Ishikawa (cell line): ENCODE measurements at regions not wholly inside any gene's neighbourhood (a gene's known extent, or its start where the extent isn't known, plus 50 kb on each side); places are given as distances from the start of the nearest gene placed in this dataset.

Experiments used
- CEBPB ChIP-seq: IDR thresholded peaks from 2 replicates; pipeline ENCODE4 v1.6.1; 2012
- CREB1 ChIP-seq: IDR thresholded peaks from 2 replicates; pipeline ENCODE4 v1.6.1; 2012; ENCODE audit warnings: low read depth
- EGR1 ChIP-seq: IDR thresholded peaks from 2 replicates; pipeline ENCODE4 v1.6.1; 2012
- EP300 ChIP-seq: IDR thresholded peaks from 2 replicates; pipeline ENCODE4 v1.6.1; 2012; ENCODE audit warnings: borderline replicate concordance
- FOXM1 ChIP-seq: IDR thresholded peaks from 2 replicates; pipeline ENCODE4 v1.6.1; 2012; ENCODE audit warnings: low read depth, borderline replicate concordance
- MAX ChIP-seq: IDR thresholded peaks from 2 replicates; pipeline ENCODE4 v1.6.1; 2012
- NFIC ChIP-seq: IDR thresholded peaks from 2 replicates; pipeline ENCODE4 v1.6.1; 2012
- RAD21 ChIP-seq: IDR thresholded peaks from 2 replicates; pipeline ENCODE4 v1.6.1; 2012; ENCODE audit warnings: low read depth
- REST ChIP-seq: IDR thresholded peaks from 2 replicates; pipeline ENCODE4 v1.6.1; 2012; ENCODE audit warnings: low read depth, mild to moderate bottlenecking
- TAF1 ChIP-seq: IDR thresholded peaks from 2 replicates; pipeline ENCODE4 v1.6.1; 2012; ENCODE audit warnings: low read depth, mild to moderate bottlenecking
- TCF12 ChIP-seq: IDR thresholded peaks from 2 replicates; pipeline ENCODE4 v1.6.1; 2012; ENCODE audit warnings: low read depth
- TEAD4 ChIP-seq: IDR thresholded peaks from 2 replicates; pipeline ENCODE4 v1.6.1; 2012
- YY1 ChIP-seq: IDR thresholded peaks from 2 replicates; pipeline ENCODE4 v1.6.1; 2012; ENCODE audit warnings: low read depth
- ZBTB7A ChIP-seq: IDR thresholded peaks from 2 replicates; pipeline ENCODE4 v1.6.1; 2012; ENCODE audit warnings: low read depth
- TF ChIP-seq, protein P1 (sequence below): IDR thresholded peaks from 2 replicates; pipeline ENCODE4 v1.6.1; 2012

DNA sequence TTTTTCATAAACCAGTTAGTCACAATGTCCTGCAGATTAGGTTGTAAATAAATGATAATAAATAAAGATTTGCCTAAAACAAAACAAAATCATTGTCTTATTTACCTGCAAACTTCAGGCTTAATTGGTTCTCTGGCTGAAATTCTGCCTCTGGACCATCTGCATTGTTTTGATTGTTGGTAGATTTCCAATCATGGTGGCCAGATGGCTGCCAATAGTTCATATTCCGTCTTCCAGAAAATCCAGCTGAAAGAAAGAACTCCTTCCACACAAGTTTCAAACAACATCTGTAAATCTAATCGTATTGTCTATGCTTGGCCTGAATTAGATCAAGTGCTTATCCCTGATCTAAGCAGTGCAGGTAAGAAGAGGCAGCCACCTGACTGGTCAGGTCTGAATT lies 771.1 kb upstream of the ZEB2 start:
- TF ChIP-seq FOXM1 (no peak), TCF12 (no peak), CEBPB (no peak), TEAD4 (no peak), ZBTB7A (no peak), CREB1 (no peak), NFIC (no peak), YY1 (no peak), TAF1 (no peak), REST (no peak), RAD21 (no peak), EP300 (no peak), EGR1 (no peak), MAX (no peak)
- TF ChIP-seq, protein P1, sequence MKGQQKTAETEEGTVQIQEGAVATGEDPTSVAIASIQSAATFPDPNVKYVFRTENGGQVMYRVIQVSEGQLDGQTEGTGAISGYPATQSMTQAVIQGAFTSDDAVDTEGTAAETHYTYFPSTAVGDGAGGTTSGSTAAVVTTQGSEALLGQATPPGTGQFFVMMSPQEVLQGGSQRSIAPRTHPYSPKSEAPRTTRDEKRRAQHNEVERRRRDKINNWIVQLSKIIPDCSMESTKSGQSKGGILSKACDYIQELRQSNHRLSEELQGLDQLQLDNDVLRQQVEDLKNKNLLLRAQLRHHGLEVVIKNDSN: no peak

DNA sequence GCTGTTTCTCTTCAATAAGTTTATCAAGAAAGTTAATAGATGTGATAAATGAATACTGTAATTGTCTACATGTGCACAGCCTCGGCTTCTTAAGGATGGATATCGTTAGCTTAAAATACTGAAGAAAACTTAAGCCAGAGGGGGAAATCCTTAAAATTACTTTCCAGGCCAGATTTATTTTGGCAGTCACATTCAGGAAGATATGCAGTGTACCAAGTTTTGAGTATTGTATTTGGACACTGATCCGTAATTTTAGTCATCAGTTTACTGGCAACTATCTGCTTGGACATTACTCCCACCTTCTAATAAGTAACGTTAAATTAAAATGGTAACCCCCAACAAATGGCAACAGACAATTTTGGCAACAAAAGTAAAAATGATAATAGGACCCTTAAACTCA lies 770.0 kb upstream of the ZEB2 start:
- TF ChIP-seq REST: no peak
- no peak for TF ChIP-seq TAF1
- no peak for TF ChIP-seq RAD21
- TF ChIP-seq TCF12: no peak
- TF ChIP-seq TEAD4: no peak
- TF ChIP-seq, protein P1: no peak

- TF ChIP-seq CREB1 (no peak), TAF1 (no peak), EP300 (no peak), FOXM1 (no peak), TEAD4 (no peak), MAX (no peak), RAD21 (no peak), NFIC (no peak), YY1 (no peak), REST (no peak), ZBTB7A (no peak), TCF12 (no peak), EGR1 (no peak), CEBPB (no peak)
- TF ChIP-seq, protein P1: no peak
Observed at GRCh38 chr2:145288650-145289496, 769.0 kb upstream of the ZEB2 start.

DNA sequence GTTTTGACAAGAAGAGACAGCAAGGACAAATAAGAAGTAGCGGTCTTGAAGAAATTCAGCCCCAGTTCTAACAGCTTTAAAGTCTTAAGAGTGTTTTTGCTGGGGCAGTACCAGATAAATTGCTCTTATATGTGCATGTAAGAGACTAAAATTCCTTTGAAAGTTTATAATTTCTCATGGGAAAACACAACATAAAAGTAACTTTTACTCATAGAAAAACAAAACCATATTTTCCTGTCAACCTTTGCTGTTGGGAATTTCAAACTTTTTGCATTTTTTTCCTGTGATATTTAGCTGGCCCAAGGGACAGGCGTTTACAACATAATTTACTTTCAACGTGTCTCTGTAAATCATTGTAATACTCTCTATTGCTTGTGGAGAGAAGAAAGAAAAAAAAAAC lies 767.8 kb upstream of the ZEB2 start:
- no peak for TF ChIP-seq RAD21
- no peak for TF ChIP-seq TCF12
- no peak for TF ChIP-seq NFIC
- TF ChIP-seq ZBTB7A: no peak
- no peak for TF ChIP-seq YY1
- TF ChIP-seq, protein P1: no peak
- TF ChIP-seq EGR1: no peak
- no peak for TF ChIP-seq FOXM1
